GM23338 (cell line): ENCODE measurements at regions not wholly inside any gene's neighbourhood (a gene's known extent, or its start where the extent isn't known, plus 50 kb on each side); places are given as distances from the start of the nearest gene placed in this dataset.

Source experiments
- ATAC-seq: fragments of 200-7000 bp; cut with Tn5 transposase; 3 replicates; pipeline ENCODE4 v1.9.1; 2020
- DNase-seq: peaks from one replicate; pipeline ENCODE4 v3.0.0-alpha.2; 2015; ENCODE audit warnings: low spot score
- H2AFZ ChIP-seq: fragments of 200-600 bp; sonication (generic); 2 replicates; pipeline ENCODE4 v1.8.0; 2016; ENCODE audit warnings: antibody characterized with exemption, mild to moderate bottlenecking, moderate library complexity
- H3F3A ChIP-seq: fragments of 200-600 bp; sonication (generic); replicated peaks from 2 replicates; pipeline ENCODE4 v1.8.0; 2017; ENCODE audit warnings: antibody characterized with exemption, mixed run types, low read depth
- H3K27ac ChIP-seq: fragments of 200-600 bp; sonication (generic); 2 replicates; pipeline ENCODE4 v1.6.1; 2016; ENCODE audit warnings: low read depth
- H3K27me3 ChIP-seq: fragments of 200-600 bp; sonication (generic); 2 replicates; pipeline ENCODE4 v1.8.0; 2016; ENCODE audit warnings: mild to moderate bottlenecking, mixed run types, moderate library complexity; ENCODE audit not compliant: insufficient read depth
- H3K36me3 ChIP-seq: fragments of 200-600 bp; sonication (generic); 2 replicates; pipeline ENCODE4 v1.8.0; 2016; ENCODE audit warnings: mild to moderate bottlenecking; ENCODE audit not compliant: insufficient read depth
- H3K4me1 ChIP-seq: fragments of 200-600 bp; sonication (generic); 2 replicates; pipeline ENCODE4 v1.8.0; 2016; ENCODE audit warnings: mild to moderate bottlenecking, moderate library complexity; ENCODE audit not compliant: insufficient read depth
- H3K4me2 ChIP-seq: fragments of 200-600 bp; sonication (generic); 2 replicates; pipeline ENCODE4 v1.7.1; 2017; ENCODE audit warnings: mixed run types
- H3K4me3 ChIP-seq: fragments of 200-600 bp; sonication (generic); 2 replicates; pipeline ENCODE4 v1.6.1; 2016; ENCODE audit warnings: mixed run types
- H3K79me2 ChIP-seq: fragments of 200-600 bp; sonication (generic); replicated peaks from 2 replicates; pipeline ENCODE4 v1.8.0; 2017; ENCODE audit warnings: mild to moderate bottlenecking; ENCODE audit not compliant: insufficient read depth
- H3K9me2 ChIP-seq: fragments of 200-600 bp; sonication (generic); 2 replicates; pipeline ENCODE4 v1.8.0; 2017; ENCODE audit not compliant: insufficient read depth
- H4K20me1 ChIP-seq: fragments of 200-600 bp; sonication (generic); replicated peaks from 2 replicates; pipeline ENCODE4 v1.8.0; 2017; ENCODE audit warnings: mild to moderate bottlenecking; ENCODE audit not compliant: insufficient read depth
- H3K27ac Mint-ChIP-seq: 2 replicates; pipeline ENCODE4 v1.8.0; 2020; ENCODE audit warnings: inconsistent platforms, mild to moderate bottlenecking, moderate library complexity, mixed read lengths
- H3K27me3 Mint-ChIP-seq: 3 replicates; pipeline ENCODE4 v1.8.0; 2022; ENCODE audit warnings: low read depth, mild to moderate bottlenecking, moderate library complexity, mixed read lengths, inconsistent platforms; ENCODE audit not compliant: insufficient read depth, poor library complexity
- H3K36me3 Mint-ChIP-seq: 3 replicates; pipeline ENCODE4 v1.8.0; 2021; ENCODE audit warnings: low read depth, mild to moderate bottlenecking, inconsistent platforms, moderate library complexity, mixed read lengths
- H3K4me1 Mint-ChIP-seq: 3 replicates; pipeline ENCODE4 v1.8.0; 2020; ENCODE audit warnings: mild to moderate bottlenecking, inconsistent platforms, mixed read lengths
- H3K4me3 Mint-ChIP-seq: 3 replicates; pipeline ENCODE4 v1.8.0; 2021; ENCODE audit warnings: moderate library complexity, mild to moderate bottlenecking, inconsistent platforms, mixed read lengths
- H3K9me3 Mint-ChIP-seq: 3 replicates; pipeline ENCODE4 v1.8.0; 2020; ENCODE audit warnings: moderate library complexity, mild to moderate bottlenecking, inconsistent platforms, mixed read lengths
- ETS1 ChIP-seq: IDR thresholded peaks from 2 replicates; pipeline ENCODE4 v1.6.1; 2016; ENCODE audit warnings: antibody characterized with exemption
- EZH2 ChIP-seq: fragments of 200-600 bp; sonication (generic); IDR thresholded peaks from one replicate; pipeline ENCODE4 v1.8.0; 2017; ENCODE audit warnings: antibody characterized with exemption, mild to moderate bottlenecking, low read depth; ENCODE audit not compliant: unreplicated experiment
- JUNB ChIP-seq: IDR thresholded peaks from one replicate; pipeline ENCODE4 v1.6.1; 2016; ENCODE audit warnings: antibody characterized with exemption; ENCODE audit not compliant: unreplicated experiment
- NANOG ChIP-seq: IDR thresholded peaks from 2 replicates; pipeline ENCODE4 v1.6.1; 2016; ENCODE audit warnings: antibody characterized with exemption, borderline replicate concordance
- POLR2AphosphoS5 ChIP-seq: IDR thresholded peaks from 2 replicates; pipeline ENCODE4 v1.6.1; 2016; ENCODE audit warnings: antibody characterized with exemption, low read depth
- STAT1 ChIP-seq: IDR thresholded peaks from one replicate; pipeline ENCODE4 v1.6.1; 2016; ENCODE audit warnings: antibody characterized with exemption; ENCODE audit not compliant: unreplicated experiment
- ZNF114 ChIP-seq: fragments of 250-450 bp; sonication (Bioruptor Pico); IDR thresholded peaks from 2 replicates; pipeline ENCODE4 v1.5.0; 2020; ENCODE audit warnings: mild to moderate bottlenecking, moderate library complexity
- TF ChIP-seq, protein P1 (sequence below), 2 experiments: fragments of 200-600 bp in 1 of 2; sonication (generic) in 1 of 2; conservative IDR thresholded peaks; 2 replicates each; pipeline versions ENCODE4 v1.5.1 to v1.6.1; 2016 to 2017; ENCODE audit warnings: antibody characterized with exemption in 2 of 2, low read depth in 2 of 2, mild to moderate bottlenecking in 2 of 2, moderate library complexity in 1 of 2
- TF ChIP-seq, protein P2 (sequence below): fragments of 250-450 bp; sonication (Bioruptor Pico); IDR thresholded peaks from 2 replicates; pipeline ENCODE4 v1.5.0; 2020; ENCODE audit warnings: mild to moderate bottlenecking, moderate library complexity

- TF ChIP-seq, protein P1, sequence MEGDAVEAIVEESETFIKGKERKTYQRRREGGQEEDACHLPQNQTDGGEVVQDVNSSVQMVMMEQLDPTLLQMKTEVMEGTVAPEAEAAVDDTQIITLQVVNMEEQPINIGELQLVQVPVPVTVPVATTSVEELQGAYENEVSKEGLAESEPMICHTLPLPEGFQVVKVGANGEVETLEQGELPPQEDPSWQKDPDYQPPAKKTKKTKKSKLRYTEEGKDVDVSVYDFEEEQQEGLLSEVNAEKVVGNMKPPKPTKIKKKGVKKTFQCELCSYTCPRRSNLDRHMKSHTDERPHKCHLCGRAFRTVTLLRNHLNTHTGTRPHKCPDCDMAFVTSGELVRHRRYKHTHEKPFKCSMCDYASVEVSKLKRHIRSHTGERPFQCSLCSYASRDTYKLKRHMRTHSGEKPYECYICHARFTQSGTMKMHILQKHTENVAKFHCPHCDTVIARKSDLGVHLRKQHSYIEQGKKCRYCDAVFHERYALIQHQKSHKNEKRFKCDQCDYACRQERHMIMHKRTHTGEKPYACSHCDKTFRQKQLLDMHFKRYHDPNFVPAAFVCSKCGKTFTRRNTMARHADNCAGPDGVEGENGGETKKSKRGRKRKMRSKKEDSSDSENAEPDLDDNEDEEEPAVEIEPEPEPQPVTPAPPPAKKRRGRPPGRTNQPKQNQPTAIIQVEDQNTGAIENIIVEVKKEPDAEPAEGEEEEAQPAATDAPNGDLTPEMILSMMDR (conservative IDR thresholded peaks at IDR 0.05; ENCODE audit: low read depth in 2 of 2) = no peak
- TF ChIP-seq EZH2 = no peak
- TF ChIP-seq POLR2AphosphoS5 = no peak
Observed at GRCh38 chr9:30582240-30582639, 1802.2 kb upstream of the ACO1 start (continued).

DNA sequence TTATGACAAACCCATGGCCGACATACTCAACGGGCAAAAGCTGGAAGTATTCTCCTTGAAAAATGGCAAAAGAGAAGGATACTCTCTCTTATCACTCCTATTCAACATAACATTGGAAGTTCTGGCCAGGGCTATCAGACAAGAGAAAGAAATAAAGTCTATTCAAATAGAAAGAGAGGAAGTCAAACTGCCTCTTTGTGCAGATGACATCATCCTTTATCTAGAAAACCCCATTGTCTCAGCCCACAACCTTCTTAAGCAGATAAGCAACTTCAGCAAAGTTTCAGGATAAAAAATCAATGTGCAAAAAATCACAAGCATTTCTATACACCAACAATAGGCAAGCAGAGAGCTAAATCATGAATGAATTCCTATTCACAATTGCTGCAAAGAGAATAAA is 1799.9 kb upstream of the ACO1 start:
- H4K20me1 ChIP-seq = no peaks in the 10 kb centered on the region
- H3K36me3 ChIP-seq = no peaks in the 10 kb centered on the region
- H3K27ac ChIP-seq = no peak overlapping the region
- ATAC-seq (no peak), DNase-seq (no peak)
- H3F3A ChIP-seq = no peaks in the 10 kb centered on the region
- Mint-ChIP-seq H3K9me3 (no peaks in the 10 kb centered on the region), H3K27ac (no peak overlapping the region), H3K4me1 (no peaks in the 10 kb centered on the region), H3K36me3 (no peaks in the 10 kb centered on the region), H3K27me3 (no peaks in the 10 kb centered on the region), H3K4me3 (no peak overlapping the region)
- H3K9me2 ChIP-seq = no peaks in the 10 kb centered on the region
- no peaks in the 10 kb centered on the region for H3K27me3 ChIP-seq
- no peak overlapping the region for H3K4me2 ChIP-seq
- TF ChIP-seq EZH2 (no peak), STAT1 (no peak), JUNB (no peak), ETS1 (no peak)
- TF ChIP-seq, protein P1 (conservative IDR thresholded peaks at IDR 0.05; ENCODE audit: low read depth in 2 of 2) = no peak
- H2AFZ ChIP-seq = peak overlapping the region; percentile 29; the same call in 1 of the 2 replicates
- no peak overlapping the region for H3K4me3 ChIP-seq
- H3K4me1 ChIP-seq = no peaks in the 10 kb centered on the region
- H3K79me2 ChIP-seq = no peaks in the 10 kb centered on the region

- Histone ChIP-seq H3K27me3 (no peaks in the 10 kb centered on the region), H3K27ac (no peak overlapping the region), H3K9me2 (no peaks in the 10 kb centered on the region), H3F3A (no peaks in the 10 kb centered on the region), H3K36me3 (no peaks in the 10 kb centered on the region), H3K79me2 (no peaks in the 10 kb centered on the region), H4K20me1 (no peaks in the 10 kb centered on the region), H3K4me2 (no peak overlapping the region), H3K4me3 (no peak overlapping the region), H2AFZ (no peak overlapping the region), H3K4me1 (no peaks in the 10 kb centered on the region)
- H3K4me3 Mint-ChIP-seq = no peak overlapping the region
- H3K9me3 Mint-ChIP-seq = peaks cover 3% of the 10 kb centered on the region; the same call in 1 of the 3 replicates
- H3K36me3 Mint-ChIP-seq = no peaks in the 10 kb centered on the region
- no peak overlapping the region for H3K27ac Mint-ChIP-seq
- H3K27me3 Mint-ChIP-seq = no peaks in the 10 kb centered on the region
- DNase-seq = no peak
- H3K4me1 Mint-ChIP-seq = no peaks in the 10 kb centered on the region
- no peak for ATAC-seq
- TF ChIP-seq, protein P2, sequence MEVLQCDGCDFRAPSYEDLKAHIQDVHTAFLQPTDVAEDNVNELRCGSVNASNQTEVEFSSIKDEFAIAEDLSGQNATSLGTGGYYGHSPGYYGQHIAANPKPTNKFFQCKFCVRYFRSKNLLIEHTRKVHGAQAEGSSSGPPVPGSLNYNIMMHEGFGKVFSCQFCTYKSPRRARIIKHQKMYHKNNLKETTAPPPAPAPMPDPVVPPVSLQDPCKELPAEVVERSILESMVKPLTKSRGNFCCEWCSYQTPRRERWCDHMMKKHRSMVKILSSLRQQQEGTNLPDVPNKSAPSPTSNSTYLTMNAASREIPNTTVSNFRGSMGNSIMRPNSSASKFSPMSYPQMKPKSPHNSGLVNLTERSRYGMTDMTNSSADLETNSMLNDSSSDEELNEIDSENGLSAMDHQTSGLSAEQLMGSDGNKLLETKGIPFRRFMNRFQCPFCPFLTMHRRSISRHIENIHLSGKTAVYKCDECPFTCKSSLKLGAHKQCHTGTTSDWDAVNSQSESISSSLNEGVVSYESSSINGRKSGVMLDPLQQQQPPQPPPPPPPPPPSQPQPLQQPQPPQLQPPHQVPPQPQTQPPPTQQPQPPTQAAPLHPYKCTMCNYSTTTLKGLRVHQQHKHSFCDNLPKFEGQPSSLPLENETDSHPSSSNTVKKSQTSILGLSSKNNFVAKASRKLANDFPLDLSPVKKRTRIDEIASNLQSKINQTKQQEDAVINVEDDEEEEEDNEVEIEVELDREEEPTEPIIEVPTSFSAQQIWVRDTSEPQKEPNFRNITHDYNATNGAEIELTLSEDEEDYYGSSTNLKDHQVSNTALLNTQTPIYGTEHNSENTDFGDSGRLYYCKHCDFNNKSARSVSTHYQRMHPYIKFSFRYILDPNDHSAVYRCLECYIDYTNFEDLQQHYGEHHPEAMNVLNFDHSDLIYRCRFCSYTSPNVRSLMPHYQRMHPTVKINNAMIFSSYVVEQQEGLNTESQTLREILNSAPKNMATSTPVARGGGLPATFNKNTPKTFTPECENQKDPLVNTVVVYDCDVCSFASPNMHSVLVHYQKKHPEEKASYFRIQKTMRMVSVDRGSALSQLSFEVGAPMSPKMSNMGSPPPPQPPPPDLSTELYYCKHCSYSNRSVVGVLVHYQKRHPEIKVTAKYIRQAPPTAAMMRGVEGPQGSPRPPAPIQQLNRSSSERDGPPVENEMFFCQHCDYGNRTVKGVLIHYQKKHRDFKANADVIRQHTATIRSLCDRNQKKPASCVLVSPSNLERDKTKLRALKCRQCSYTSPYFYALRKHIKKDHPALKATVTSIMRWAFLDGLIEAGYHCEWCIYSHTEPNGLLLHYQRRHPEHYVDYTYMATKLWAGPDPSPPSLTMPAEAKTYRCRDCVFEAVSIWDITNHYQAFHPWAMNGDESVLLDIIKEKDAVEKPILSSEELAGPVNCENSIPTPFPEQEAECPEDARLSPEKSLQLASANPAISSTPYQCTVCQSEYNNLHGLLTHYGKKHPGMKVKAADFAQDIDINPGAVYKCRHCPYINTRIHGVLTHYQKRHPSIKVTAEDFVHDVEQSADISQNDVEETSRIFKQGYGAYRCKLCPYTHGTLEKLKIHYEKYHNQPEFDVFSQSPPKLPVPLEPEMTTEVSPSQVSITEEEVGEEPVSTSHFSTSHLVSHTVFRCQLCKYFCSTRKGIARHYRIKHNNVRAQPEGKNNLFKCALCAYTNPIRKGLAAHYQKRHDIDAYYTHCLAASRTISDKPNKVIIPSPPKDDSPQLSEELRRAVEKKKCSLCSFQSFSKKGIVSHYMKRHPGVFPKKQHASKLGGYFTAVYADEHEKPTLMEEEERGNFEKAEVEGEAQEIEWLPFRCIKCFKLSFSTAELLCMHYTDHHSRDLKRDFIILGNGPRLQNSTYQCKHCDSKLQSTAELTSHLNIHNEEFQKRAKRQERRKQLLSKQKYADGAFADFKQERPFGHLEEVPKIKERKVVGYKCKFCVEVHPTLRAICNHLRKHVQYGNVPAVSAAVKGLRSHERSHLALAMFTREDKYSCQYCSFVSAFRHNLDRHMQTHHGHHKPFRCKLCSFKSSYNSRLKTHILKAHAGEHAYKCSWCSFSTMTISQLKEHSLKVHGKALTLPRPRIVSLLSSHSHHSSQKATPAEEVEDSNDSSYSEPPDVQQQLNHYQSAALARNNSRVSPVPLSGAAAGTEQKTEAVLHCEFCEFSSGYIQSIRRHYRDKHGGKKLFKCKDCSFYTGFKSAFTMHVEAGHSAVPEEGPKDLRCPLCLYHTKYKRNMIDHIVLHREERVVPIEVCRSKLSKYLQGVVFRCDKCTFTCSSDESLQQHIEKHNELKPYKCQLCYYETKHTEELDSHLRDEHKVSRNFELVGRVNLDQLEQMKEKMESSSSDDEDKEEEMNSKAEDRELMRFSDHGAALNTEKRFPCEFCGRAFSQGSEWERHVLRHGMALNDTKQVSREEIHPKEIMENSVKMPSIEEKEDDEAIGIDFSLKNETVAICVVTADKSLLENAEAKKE (CRISPR knock-in tag) = no peak
- TF ChIP-seq ZNF114 (CRISPR knock-in tag) = no peak
- no peak for TF ChIP-seq JUNB
- no peak for TF ChIP-seq NANOG
Observed at GRCh38 chr9:30591461-30591860, 1793.0 kb upstream of the ACO1 start.
